Activated naive CD4-positive, alpha-beta T cell treated with anti-CD3 and anti-CD28 coated beads, Interleukin-2, amount 50 U/mL, for 72 hours (primary cell): ENCODE measurements at regions not wholly inside any gene's neighbourhood (a gene's known extent, or its start where the extent isn't known, plus 50 kb on each side); places are given as distances from the start of the nearest gene placed in this dataset.

Experiments
- ATAC-seq, 2 donors: fragments of 150-1000 bp; cut with Tn5 transposase; 2 replicates each; pipeline ENCODE4 v1.10.0; 2021; ENCODE audit warnings: mild to moderate bottlenecking in 2 of 2, moderate library complexity in 2 of 2
- DNase-seq, 2 donors: peaks; one replicate each; pipeline ENCODE4 v3.0.0; 2021 to 2022; ENCODE audit warnings: low spot score in 2 of 2
- H3K27ac Mint-ChIP-seq, 2 donors: one replicate each; pipeline ENCODE4 v1.8.0; 2022; ENCODE audit warnings: mild to moderate bottlenecking in 2 of 2, mixed read lengths in 2 of 2
- H3K36me3 Mint-ChIP-seq, 2 donors: one replicate each; pipeline ENCODE4 v1.8.0; 2022; ENCODE audit warnings: mixed read lengths in 2 of 2
- H3K9me3 Mint-ChIP-seq, 2 donors: one replicate each; pipeline ENCODE4 v1.8.0; 2022; ENCODE audit warnings: mixed read lengths in 2 of 2

DNA sequence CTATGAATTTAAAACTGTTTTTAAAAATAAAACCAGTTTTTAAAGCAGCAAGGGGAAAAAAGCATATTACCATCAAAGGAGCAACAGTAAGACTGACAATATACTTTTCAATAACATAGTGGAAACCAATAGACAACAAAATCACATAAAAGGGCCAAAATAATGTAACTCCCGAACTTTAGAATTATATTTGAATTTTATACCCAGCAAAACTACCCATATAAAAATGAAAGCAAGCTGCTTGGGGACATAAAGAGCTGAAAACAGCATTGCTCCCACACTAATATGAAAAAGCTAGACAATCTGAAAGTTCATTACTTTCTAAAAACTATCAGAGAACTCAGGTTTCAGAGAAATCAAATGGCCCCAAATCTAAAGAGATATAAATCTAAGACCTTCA is 199.4 kb upstream of the ARID1B start:
- Mint-ChIP-seq H3K36me3 (peaks cover 25 to 31% of the 10 kb centered on the region in 2 donors), H3K27ac (no peak overlapping the region), H3K9me3 (peaks cover 20 to 21% of the 10 kb centered on the region in 2 donors)
- ATAC-seq (no peak), DNase-seq (no peak)

DNA sequence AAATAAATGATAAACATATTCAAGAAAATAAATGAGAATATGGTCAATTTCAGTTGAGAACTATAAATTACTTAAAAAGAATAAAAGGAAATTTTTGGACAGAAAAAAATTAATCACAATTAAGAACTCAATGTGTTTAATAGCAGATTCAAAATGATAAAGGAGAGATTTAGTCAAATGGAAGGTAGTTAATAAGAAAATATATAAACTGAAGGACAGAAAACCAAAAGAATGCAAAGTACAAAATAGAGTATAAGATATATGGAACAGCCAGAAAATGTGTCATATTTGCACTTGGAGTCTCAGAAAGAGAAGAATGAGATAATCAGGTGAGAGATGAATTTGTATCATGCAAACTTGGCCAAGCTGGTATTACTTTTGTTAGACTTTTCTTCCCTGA is 201.8 kb upstream of the ARID1B start:
- ATAC-seq (no peak), DNase-seq (no peak)
- Mint-ChIP-seq H3K9me3 (peaks cover 17 to 21% of the 10 kb centered on the region in 2 donors), H3K36me3 (peaks cover 25 to 31% of the 10 kb centered on the region in 2 donors), H3K27ac (no peak overlapping the region)

DNA sequence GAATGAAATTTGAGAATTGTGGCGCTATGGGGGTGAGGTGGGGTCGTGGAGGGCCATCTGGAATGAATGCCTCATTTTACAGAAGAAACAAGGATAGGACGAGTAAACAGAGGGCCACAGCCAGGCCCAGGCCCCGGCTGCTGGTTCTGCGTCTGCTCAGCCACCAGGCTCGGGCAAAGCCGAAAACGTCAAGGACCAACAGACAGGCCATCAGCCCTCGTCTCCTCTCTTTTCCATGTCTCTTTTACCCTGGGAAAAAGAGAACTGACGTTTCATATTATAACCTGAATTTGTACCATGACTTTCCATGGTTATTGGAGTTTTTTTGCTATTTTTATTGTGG is 212.4 kb upstream of the ARID1B start:
- Mint-ChIP-seq H3K36me3 (no peaks in the 10 kb centered on the region), H3K9me3 (no peaks in the 10 kb centered on the region), H3K27ac (no peak overlapping the region)
- ATAC-seq: no peak
- no peak for DNase-seq

DNA sequence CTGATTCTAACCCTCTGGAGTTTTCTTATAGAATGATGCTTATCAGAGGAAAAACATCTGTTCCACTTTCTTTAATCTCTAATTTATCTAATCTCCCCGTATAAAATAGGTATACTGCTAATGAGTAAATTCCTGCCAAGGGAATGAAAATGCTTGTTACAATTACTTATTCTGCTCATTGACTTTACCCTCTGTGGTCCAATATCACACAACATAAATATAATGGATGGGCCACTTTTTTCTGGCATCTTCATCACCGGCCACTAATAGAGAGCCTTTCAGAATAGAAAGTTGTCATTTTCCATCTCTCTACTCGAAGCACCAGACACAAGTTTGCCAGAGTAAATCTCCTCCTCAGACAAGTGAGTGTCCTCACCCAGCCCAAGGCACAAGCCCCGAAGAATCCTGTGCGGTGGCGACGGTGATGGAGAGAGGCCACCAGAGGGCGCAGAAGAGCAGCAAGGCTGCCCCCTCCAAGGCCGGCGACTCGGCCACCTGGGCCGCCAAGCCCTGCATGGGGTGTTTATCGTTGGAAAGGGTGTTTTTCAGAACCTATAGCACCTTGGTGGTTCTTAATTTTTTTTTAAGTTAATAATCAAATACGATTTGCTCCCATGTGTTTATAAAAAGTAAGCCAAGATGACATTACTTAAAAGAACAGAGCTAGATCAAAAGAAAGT is 212.9 kb upstream of the ARID1B start:
- H3K36me3 Mint-ChIP-seq: no peaks in the 10 kb centered on the region

DNA sequence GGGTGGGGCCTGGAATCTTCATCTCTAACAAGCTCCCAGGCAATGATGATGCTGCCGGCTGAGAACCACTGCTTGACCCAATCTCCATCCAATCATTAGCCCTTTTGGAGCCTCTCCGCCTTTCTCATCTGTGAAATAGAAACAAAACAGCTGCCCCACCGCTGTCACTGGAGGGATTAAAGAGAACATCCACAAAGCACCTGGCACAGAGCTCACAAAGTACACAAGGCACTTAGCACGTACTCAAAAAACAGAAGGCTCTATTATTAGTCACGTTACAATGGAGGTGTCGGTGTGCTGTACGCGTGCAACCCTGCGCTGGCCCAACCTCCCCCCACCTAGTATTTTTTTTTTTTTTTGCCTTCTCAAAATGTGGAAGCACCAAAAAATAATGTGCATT is 213.5 kb upstream of the ARID1B start:
- H3K27ac Mint-ChIP-seq: no peak overlapping the region
- ATAC-seq (no peak), DNase-seq (no peak)
- no peaks in the 10 kb centered on the region for H3K9me3 Mint-ChIP-seq
- H3K36me3 Mint-ChIP-seq: no peaks in the 10 kb centered on the region

More for the DNA sequence above, 212.9 kb upstream of the ARID1B start:
- peak; percentile 71 to 85 for DNase-seq
- ATAC-seq: peak; percentile 93 to 97
- Mint-ChIP-seq H3K27ac (no peak overlapping the region), H3K9me3 (no peaks in the 10 kb centered on the region)

DNA sequence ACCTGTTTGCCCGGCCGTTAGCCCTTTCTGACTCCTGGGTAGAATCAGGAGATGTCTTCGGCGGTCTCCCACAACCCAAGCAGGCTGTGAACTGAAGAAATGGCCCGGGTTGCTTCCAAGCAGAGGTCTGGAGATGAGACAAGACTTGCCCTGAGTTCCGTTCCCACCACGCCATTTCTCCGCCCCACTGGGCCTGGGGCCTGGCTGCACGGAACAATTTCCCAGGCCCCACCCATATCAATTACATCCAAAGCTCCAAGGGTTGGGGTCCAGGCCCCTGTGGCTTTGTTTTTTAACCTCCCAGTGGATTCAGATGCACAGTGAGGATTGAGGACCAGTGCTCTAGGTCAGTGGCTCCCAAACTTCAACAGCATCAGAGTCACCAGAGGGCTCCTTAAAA is 214.5 kb upstream of the ARID1B start:
- no peak for ATAC-seq

DNA sequence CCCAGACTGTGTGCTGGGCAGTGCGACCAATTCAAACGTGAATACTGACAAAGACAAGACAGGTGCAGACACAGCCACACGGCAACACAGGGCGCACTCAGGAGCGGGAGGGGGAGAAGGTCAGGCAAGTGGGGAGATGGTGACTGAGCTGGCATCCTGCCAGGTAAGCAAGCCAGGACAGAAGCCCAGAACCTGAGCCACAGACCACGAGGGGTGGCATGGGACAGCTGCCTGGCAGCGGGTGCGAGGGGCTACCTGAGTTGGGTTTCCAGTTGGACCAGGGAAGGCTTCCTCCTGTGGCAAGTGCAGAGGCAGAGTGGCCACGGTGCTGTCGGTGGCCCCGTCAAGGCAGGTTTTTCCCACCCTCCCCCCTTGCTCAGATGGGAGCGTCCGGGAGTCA is 215.2 kb upstream of the ARID1B start:
- no peak overlapping the region for H3K27ac Mint-ChIP-seq
- no peak for ATAC-seq
- no peak for DNase-seq
- H3K9me3 Mint-ChIP-seq: no peaks in the 10 kb centered on the region
- no peaks in the 10 kb centered on the region for H3K36me3 Mint-ChIP-seq

More for the DNA sequence above, 214.5 kb upstream of the ARID1B start:
- no peaks in the 10 kb centered on the region for H3K9me3 Mint-ChIP-seq
- no peak overlapping the region for H3K27ac Mint-ChIP-seq
- H3K36me3 Mint-ChIP-seq: no peaks in the 10 kb centered on the region
- DNase-seq: no peak

DNA sequence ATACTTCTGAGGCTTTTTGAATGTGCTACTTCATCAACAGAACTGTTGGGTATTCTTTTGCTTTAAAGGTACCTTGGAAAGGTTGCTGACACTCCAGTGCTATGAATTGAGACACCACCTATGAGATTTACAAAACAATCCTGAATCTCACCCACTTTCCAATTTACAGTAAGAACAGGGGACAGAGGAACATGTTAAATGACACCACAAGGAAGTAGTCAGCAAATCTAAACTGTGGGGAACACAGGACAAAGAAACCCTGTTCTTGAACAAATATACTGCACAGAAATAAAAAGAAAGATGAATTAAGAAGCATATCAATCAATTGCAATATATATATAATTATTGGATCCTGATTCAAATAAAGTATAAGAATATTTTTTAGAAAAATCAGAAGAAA is 216.7 kb upstream of the ARID1B start:
- DNase-seq (no peak), ATAC-seq (no peak)
- H3K27ac Mint-ChIP-seq: no peak overlapping the region
- H3K9me3 Mint-ChIP-seq: no peaks in the 10 kb centered on the region
- H3K36me3 Mint-ChIP-seq: no peaks in the 10 kb centered on the region

DNA sequence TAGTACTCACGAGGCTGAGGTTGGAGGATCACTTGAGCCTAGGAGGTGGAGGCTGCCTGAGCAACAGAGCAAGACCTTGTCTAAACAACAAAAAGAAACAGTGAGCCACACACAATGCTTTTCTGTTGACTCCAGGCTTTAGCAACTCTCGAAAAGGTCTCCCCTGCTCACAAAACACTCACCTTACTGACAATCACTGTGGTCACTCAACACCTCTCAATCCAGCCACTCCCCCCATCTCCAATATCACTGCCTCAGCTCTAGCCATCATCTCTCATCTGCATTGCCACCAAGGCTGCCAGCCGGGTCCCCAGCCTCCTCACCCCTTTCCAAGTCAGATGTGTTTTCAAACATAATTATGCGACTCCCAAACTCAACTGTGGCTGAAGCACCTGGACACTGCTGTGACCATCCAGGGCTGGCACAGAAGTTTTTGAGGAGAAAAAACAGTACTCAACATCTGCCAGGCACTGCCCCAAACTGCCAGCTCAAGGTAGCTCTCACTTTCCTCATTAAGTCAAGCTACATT is 218.0 kb upstream of the ARID1B start:
- DNase-seq (no peak), ATAC-seq (no peak)
- H3K36me3 Mint-ChIP-seq: no peaks in the 10 kb centered on the region
- H3K27ac Mint-ChIP-seq: no peak overlapping the region
- H3K9me3 Mint-ChIP-seq: no peaks in the 10 kb centered on the region

DNA sequence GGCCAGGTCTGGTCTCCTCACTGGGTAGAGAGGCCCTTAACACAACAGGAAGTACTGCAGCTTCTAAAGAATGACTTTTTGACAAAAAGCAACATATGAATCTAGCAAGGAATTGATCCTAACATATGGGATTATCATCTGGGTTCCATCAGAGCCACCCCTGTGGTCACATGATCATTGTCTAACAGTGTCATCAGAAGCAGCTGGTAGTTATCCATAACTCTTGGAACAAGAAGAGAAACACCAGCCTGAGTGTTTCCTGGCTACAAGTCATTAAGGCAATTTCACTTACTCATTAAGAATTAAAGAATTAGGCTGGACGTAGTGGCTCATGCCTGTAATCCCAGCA is 219.3 kb upstream of the ARID1B start:
- Mint-ChIP-seq H3K9me3 (no peaks in the 10 kb centered on the region), H3K36me3 (no peaks in the 10 kb centered on the region), H3K27ac (no peak overlapping the region)
- ATAC-seq (no peak), DNase-seq (no peak)

DNA sequence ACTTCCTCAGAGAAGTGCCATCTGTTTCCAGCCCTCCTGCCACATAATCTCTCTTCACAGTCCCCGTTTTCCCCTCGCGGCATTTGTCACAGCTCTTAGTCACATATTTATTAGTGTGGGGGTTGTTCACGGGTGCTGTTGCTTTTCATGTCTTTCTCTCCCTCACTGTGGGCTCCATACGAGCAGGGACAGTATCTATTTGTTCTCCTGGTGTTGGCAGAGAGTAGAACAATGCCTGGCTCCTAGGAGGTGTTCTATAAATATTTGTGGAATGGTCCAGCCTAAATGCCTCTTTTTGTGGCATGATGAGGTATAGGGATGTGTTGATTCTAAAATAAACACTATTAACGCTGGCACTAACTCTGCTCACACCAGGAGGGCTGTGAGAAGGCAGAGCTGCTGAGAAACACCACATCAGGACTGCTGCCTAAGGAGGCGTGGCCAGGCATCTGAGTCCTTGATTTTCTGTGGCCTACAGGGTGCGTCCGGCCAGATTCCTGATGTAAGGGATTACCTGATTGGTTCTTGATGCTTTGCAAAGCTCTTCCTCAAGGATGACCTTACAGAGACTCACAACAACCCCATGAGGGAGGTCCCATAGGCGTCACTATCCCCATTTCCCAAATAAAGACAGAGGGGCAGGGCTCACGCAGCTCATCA is 219.8 kb upstream of the ARID1B start:
- DNase-seq (no peak), ATAC-seq (no peak)
- no peaks in the 10 kb centered on the region for H3K9me3 Mint-ChIP-seq
- H3K36me3 Mint-ChIP-seq: no peaks in the 10 kb centered on the region
- H3K27ac Mint-ChIP-seq: no peak overlapping the region

DNA sequence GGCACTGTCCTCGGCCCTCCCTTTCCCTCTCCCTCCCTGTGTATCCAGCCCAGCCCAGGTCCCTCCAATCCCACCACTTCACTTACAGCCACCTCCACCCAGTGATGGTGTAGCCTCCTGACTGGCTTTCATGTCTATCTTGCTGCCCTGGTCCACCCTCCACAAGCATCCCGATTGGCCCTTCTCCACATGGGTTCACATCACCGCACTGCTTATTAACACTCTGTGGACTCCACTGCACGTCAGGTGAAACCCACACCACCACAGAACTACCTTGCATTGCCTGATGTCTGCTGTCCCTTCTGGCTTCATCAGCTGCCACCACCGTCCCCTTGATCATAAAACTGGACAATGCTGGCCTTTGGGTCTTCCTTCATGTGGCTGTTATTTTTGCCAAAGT is 220.4 kb upstream of the ARID1B start:
- Mint-ChIP-seq H3K27ac (no peak overlapping the region), H3K9me3 (no peaks in the 10 kb centered on the region), H3K36me3 (no peaks in the 10 kb centered on the region)
- no peak for DNase-seq
- ATAC-seq: no peak

DNA sequence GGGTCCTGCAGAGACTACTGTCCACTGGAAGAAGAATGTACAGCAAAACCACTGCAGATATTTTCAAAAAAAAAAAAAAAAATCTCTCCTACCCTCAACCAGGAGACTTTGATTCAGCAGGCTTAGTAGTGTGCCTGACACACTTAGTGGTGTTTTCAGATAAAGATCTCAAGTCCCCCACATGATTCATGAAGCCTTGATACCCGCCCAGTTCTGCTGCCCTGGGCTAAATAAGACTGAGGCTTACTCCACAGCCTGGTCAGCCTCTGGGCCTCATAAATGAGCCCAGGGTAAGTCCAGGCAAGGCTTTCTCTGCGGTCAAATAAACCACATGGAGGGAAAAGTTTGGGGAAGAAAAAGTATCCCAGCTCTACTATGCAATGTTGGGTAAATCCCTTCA is 222.1 kb upstream of the ARID1B start:
- DNase-seq (no peak), ATAC-seq (peak in 1 of 2 donors; percentile 37)
- Mint-ChIP-seq H3K36me3 (no peaks in the 10 kb centered on the region), H3K27ac (no peak overlapping the region), H3K9me3 (no peaks in the 10 kb centered on the region)

DNA sequence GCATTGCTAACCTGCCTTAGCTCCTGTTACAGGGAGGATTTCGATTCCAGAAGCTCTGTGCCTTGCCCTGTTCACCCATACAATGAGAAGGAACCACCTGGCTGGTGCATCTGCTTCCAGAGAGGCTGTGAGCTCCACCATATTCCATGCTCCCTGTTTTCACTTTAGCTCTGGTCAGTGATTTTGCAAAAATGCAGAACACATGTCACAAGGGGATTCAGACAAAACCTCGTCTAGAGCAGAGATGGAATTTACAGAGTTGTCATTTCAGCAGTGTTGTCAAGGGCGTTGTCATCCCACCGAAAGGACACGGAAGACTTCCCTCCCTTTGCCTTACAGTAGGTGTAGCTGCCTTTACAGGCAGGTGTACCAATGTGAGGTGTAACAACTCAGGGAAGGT is 223.0 kb upstream of the ARID1B start:
- ATAC-seq: no peak
- DNase-seq: no peak
- no peaks in the 10 kb centered on the region for H3K36me3 Mint-ChIP-seq
- H3K9me3 Mint-ChIP-seq: no peaks in the 10 kb centered on the region
- H3K27ac Mint-ChIP-seq: peak overlapping the region in 1 of 2 donors; percentile 32

DNA sequence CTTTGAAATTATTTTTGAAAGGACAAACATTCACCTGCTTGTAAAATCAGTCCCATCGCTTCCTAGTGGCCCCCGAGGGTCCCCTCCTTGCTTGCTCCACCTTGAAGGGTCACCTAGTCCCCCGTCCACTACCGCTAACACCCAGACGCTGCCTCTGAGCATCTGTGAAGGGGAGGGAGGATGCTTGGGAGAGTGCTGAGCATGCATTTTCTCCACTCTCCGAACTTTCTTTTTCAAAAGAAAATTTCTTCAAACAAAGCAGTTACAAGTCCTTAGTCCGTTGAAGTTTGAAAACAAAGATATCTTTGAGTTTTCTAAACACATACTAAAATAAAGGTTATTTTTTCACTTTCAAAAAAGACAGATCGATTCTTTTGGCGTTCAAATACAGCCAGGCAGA is 224.3 kb upstream of the ARID1B start:
- no peak overlapping the region for H3K27ac Mint-ChIP-seq

DNA sequence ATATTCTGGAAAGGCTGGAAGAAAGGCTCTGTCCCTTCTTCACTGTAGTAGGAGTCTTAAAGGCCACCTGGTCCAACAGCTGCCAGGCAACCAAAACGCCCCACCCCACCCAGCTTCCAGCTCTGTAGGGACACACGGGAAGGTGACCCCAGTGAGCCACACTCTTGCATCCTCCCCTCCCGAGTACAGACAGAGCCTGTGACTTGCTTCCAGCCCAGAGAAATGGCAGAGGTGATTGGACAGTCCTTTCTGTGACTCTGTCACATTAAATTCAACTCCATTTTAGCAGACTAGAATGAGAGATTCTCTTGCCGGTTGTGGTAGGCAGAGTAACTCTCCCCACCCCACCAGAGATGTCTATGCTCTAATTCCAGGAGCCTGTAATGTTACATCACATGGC is 226.2 kb upstream of the ARID1B start:
- no peaks in the 10 kb centered on the region for H3K36me3 Mint-ChIP-seq
- DNase-seq (no peak), ATAC-seq (no peak)
- no peak overlapping the region for H3K27ac Mint-ChIP-seq
- no peaks in the 10 kb centered on the region for H3K9me3 Mint-ChIP-seq

More for the DNA sequence above, 224.3 kb upstream of the ARID1B start:
- Mint-ChIP-seq H3K9me3 (no peaks in the 10 kb centered on the region), H3K36me3 (no peaks in the 10 kb centered on the region)
- DNase-seq (no peak), ATAC-seq (no peak)

DNA sequence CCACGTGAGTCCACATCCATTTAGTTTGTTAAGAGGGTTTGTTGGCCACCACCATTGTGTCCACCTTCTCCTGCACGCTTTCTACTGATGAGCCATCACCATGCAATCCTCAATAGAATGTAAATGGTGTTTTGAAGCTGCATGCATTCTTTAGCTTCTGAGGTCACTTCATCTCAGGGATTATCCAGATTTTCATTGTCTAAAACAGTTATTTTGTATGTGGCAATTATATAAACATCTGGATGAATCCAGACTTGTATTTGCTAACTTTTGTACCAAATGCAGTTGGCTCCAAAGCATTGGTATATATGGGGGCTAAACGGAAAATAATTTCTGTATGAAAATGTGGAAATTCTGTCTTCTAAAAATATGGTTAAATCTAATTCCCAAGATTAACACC is 231.2 kb upstream of the ARID1B start:
- no peak for ATAC-seq
- Mint-ChIP-seq H3K27ac (no peak overlapping the region), H3K36me3 (no peaks in the 10 kb centered on the region), H3K9me3 (no peaks in the 10 kb centered on the region)
- no peak for DNase-seq

DNA sequence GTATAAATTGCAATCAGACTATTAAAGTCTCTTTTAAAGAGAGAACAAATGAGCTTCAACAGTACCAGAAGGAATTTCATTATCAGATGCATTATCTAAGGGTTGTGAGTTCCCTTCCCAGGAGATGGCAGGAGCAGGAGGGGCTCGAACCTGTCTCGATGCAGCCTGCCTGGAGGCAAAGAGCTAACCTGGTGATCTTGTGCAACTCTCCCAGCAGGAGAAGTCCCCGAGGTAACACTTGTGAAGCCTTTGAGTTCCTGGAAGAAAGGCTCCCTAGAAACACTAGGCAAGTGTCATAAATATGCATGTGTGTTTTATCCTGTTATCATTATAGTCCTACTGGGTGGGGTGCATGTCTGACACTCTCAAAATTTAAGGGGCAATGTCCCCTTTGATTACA is 232.2 kb upstream of the ARID1B start:
- ATAC-seq: no peak
- Mint-ChIP-seq H3K9me3 (no peaks in the 10 kb centered on the region), H3K36me3 (no peaks in the 10 kb centered on the region), H3K27ac (no peak overlapping the region)
- no peak for DNase-seq
